Astrocyte (in vitro differentiated cells and primary cell): ENCODE measurements at regions not wholly inside any gene's neighbourhood (a gene's known extent, or its start where the extent isn't known, plus 50 kb on each side); places are given as distances from the start of the nearest gene placed in this dataset.

Experiments
- DNase-seq: peaks from one replicate; pipeline ENCODE4 v3.0.0-alpha.2; 2010; ENCODE audit warnings: low read depth
- FAIRE-seq: peaks from 2 replicates; lab custom pipeline; 2011; peaks lifted over from hg19 to GRCh38; lab: Jason Lieb, UNC
- H2AFZ ChIP-seq: 2 replicates; pipeline ENCODE4 v1.6.0; 2012; ENCODE audit warnings: low read depth, low read length, inconsistent platforms
- H3K27ac ChIP-seq: 2 replicates; pipeline ENCODE4 v1.5.1; 2011; ENCODE audit warnings: low read depth, low read length, inconsistent platforms
- H3K27me3 ChIP-seq: 2 replicates; pipeline ENCODE4 v1.6.0; 2011; ENCODE audit warnings: low read length, inconsistent platforms; ENCODE audit not compliant: insufficient read depth
- H3K36me3 ChIP-seq: 2 replicates; pipeline ENCODE4 v1.5.1; 2011; ENCODE audit warnings: low read length, inconsistent platforms; ENCODE audit not compliant: insufficient read depth
- H3K4me1 ChIP-seq: 2 replicates; pipeline ENCODE4 v1.5.1; 2011; ENCODE audit warnings: low read length, inconsistent platforms; ENCODE audit not compliant: insufficient read depth
- H3K4me2 ChIP-seq: 2 replicates; pipeline ENCODE4 v1.6.0; 2012; ENCODE audit warnings: low read length, inconsistent platforms
- H3K4me3 ChIP-seq: 2 replicates; pipeline ENCODE4 v1.5.1; 2011; ENCODE audit warnings: low read depth, mild to moderate bottlenecking, low read length, inconsistent platforms; ENCODE audit not compliant: insufficient read depth
- H3K79me2 ChIP-seq: 2 replicates; pipeline ENCODE4 v1.6.0; 2012; ENCODE audit warnings: mild to moderate bottlenecking, low read length, inconsistent platforms; ENCODE audit not compliant: insufficient read depth
- H3K9ac ChIP-seq: 2 replicates; pipeline ENCODE4 v1.6.0; 2012; ENCODE audit warnings: mild to moderate bottlenecking, low read length, inconsistent platforms
- H3K9me3 ChIP-seq: 2 replicates; pipeline ENCODE4 v1.5.1; 2012; ENCODE audit warnings: low read depth, mild to moderate bottlenecking, low read length, inconsistent platforms; ENCODE audit not compliant: insufficient read depth
- H4K20me1 ChIP-seq: 2 replicates; pipeline ENCODE4 v1.6.0; 2012; ENCODE audit warnings: low read length, inconsistent platforms; ENCODE audit not compliant: insufficient read depth
- H3K27ac Mint-ChIP-seq: one replicate; pipeline ENCODE4 v1.8.0; 2021; ENCODE audit warnings: mild to moderate bottlenecking, mixed read lengths; ENCODE audit not compliant: unreplicated experiment
- H3K27me3 Mint-ChIP-seq: one replicate; pipeline ENCODE4 v1.8.0; 2021; ENCODE audit warnings: low read depth, mixed read lengths; ENCODE audit not compliant: unreplicated experiment
- H3K36me3 Mint-ChIP-seq: one replicate; pipeline ENCODE4 v1.8.0; 2021; ENCODE audit warnings: low read depth, mixed read lengths; ENCODE audit not compliant: unreplicated experiment
- H3K4me1 Mint-ChIP-seq: one replicate; pipeline ENCODE4 v1.8.0; 2021; ENCODE audit warnings: low read depth, mixed read lengths; ENCODE audit not compliant: unreplicated experiment
- H3K4me3 Mint-ChIP-seq: one replicate; pipeline ENCODE4 v1.8.0; 2021; ENCODE audit warnings: mild to moderate bottlenecking, moderate library complexity, mixed read lengths; ENCODE audit not compliant: unreplicated experiment
- H3K9me3 Mint-ChIP-seq: one replicate; pipeline ENCODE4 v1.8.0; 2021; ENCODE audit warnings: mild to moderate bottlenecking, mixed read lengths; ENCODE audit not compliant: unreplicated experiment
- EZH2 ChIP-seq: IDR thresholded peaks from 2 replicates; pipeline ENCODE4 v1.6.1; 2012; ENCODE audit warnings: mild to moderate bottlenecking, low read length, inconsistent platforms; ENCODE audit not compliant: insufficient read depth
- TF ChIP-seq, protein P1 (sequence below): IDR thresholded peaks from 2 replicates; pipeline ENCODE4 v1.5.1; 2011; ENCODE audit warnings: low read depth, mild to moderate bottlenecking, inconsistent platforms, low read length, moderate library complexity; ENCODE audit not compliant: insufficient read depth

DNA sequence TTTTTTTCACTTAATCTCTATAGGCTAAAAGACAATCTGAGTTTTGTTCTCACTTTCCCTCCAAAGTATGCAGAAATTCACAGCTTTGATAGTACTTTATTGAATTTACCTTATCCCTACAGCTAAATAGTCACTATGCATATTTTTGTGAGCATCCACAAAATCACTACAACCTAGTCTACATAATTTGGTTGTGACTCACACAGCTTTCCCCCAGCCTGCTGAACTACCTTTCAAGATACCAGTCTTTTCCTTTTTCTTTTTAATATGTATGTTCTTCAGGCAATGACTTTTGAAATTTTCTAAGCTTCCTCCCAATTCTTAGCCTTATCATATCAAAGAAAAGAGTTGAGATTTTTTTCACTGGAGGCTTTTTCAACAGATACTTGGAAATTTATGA, 347.3 kb upstream of the CDH6 start:
- no peak for FAIRE-seq
- no peaks in the 10 kb centered on the region for H3K27me3 Mint-ChIP-seq

DNA sequence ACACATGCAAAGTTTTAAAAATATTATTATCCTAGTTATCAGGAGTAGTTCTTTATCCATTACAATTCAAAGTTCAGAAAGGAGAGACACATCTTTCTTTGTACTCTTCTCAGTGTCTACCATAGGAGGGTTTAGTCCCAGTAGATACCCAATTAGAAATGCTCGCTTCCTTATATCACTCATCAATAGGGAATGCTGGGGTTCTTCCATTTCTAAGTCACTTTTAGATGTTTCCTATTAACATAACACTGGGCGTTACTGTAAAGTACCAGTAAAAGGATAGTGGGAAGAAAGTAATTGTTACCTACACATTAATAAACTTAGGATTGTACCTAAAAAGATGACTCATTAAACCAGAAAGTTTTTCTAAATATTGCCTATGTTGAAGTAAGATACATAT, 348.3 kb upstream of the CDH6 start:
- Mint-ChIP-seq H3K27ac (no peak overlapping the region), H3K4me3 (no peak overlapping the region), H3K36me3 (no peaks in the 10 kb centered on the region), H3K27me3 (no peaks in the 10 kb centered on the region), H3K4me1 (peaks cover 46% of the 10 kb centered on the region), H3K9me3 (no peaks in the 10 kb centered on the region)
- no peak for DNase-seq
- Histone ChIP-seq H4K20me1 (no peaks in the 10 kb centered on the region), H3K27ac (no peak overlapping the region), H3K4me3 (no peak overlapping the region), H3K9ac (no peak overlapping the region), H2AFZ (no peak overlapping the region), H3K36me3 (no peaks in the 10 kb centered on the region), H3K4me2 (no peak overlapping the region), H3K79me2 (no peaks in the 10 kb centered on the region), H3K4me1 (peaks cover 20% of the 10 kb centered on the region), H3K9me3 (no peaks in the 10 kb centered on the region), H3K27me3 (no peaks in the 10 kb centered on the region)
- no peak for FAIRE-seq
- no peak for TF ChIP-seq EZH2
- TF ChIP-seq, protein P1, sequence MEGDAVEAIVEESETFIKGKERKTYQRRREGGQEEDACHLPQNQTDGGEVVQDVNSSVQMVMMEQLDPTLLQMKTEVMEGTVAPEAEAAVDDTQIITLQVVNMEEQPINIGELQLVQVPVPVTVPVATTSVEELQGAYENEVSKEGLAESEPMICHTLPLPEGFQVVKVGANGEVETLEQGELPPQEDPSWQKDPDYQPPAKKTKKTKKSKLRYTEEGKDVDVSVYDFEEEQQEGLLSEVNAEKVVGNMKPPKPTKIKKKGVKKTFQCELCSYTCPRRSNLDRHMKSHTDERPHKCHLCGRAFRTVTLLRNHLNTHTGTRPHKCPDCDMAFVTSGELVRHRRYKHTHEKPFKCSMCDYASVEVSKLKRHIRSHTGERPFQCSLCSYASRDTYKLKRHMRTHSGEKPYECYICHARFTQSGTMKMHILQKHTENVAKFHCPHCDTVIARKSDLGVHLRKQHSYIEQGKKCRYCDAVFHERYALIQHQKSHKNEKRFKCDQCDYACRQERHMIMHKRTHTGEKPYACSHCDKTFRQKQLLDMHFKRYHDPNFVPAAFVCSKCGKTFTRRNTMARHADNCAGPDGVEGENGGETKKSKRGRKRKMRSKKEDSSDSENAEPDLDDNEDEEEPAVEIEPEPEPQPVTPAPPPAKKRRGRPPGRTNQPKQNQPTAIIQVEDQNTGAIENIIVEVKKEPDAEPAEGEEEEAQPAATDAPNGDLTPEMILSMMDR, result no peak

More for the DNA sequence above, 347.3 kb upstream of the CDH6 start:
- no peak overlapping the region for H3K4me2 ChIP-seq
- no peaks in the 10 kb centered on the region for H3K36me3 Mint-ChIP-seq
- no peaks in the 10 kb centered on the region for H3K27me3 ChIP-seq
- peaks cover 53% of the 10 kb centered on the region for H3K4me1 Mint-ChIP-seq
- no peak overlapping the region for H3K4me3 ChIP-seq
- H3K9ac ChIP-seq, result no peak overlapping the region
- H4K20me1 ChIP-seq, result no peaks in the 10 kb centered on the region
- no peak overlapping the region for H2AFZ ChIP-seq
- H3K9me3 ChIP-seq, result no peaks in the 10 kb centered on the region
- H3K4me1 ChIP-seq, result peaks cover 28% of the 10 kb centered on the region
- H3K27ac ChIP-seq, result no peak overlapping the region
- no peaks in the 10 kb centered on the region for H3K36me3 ChIP-seq
- no peak for TF ChIP-seq EZH2
- TF ChIP-seq, protein P1, result no peak
- no peaks in the 10 kb centered on the region for H3K79me2 ChIP-seq
- H3K4me3 Mint-ChIP-seq, result no peak overlapping the region
- DNase-seq, result peak; percentile 34
- no peaks in the 10 kb centered on the region for H3K9me3 Mint-ChIP-seq
- H3K27ac Mint-ChIP-seq, result peak overlapping the region; percentile 79

DNA sequence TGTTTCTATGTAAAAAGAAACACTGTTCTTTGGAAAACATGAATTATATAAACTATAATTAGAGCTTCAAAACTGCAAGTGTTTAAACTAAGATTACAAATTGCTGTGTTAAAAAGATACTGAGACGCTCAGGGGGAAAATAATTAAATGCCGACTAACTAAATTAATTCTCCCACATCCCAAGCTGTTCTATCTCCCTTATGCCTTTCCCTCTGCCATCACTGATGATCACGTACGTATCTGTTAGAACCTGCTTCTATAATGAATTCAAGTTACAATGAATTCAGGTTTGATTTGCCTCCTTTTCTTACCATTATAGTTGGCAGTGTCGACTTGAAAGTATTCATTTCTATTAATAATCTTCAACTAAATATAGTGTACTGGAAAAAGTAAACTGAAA, 349.9 kb upstream of the CDH6 start:
- H3K4me3 Mint-ChIP-seq, result no peak overlapping the region
- no peaks in the 10 kb centered on the region for H3K27me3 Mint-ChIP-seq
- H3K79me2 ChIP-seq, result no peaks in the 10 kb centered on the region
- H3K9me3 ChIP-seq, result no peaks in the 10 kb centered on the region
- DNase-seq, result no peak
- H3K4me3 ChIP-seq, result no peak overlapping the region
- H3K27me3 ChIP-seq, result no peaks in the 10 kb centered on the region
- H3K36me3 ChIP-seq, result no peaks in the 10 kb centered on the region
- peaks cover 32% of the 10 kb centered on the region for H3K4me1 Mint-ChIP-seq
- no peak overlapping the region for H3K9ac ChIP-seq
- TF ChIP-seq EZH2, result no peak
- no peak overlapping the region for H3K4me2 ChIP-seq
- H3K4me1 ChIP-seq, result peaks cover 9% of the 10 kb centered on the region
- no peaks in the 10 kb centered on the region for H3K36me3 Mint-ChIP-seq
- no peaks in the 10 kb centered on the region for H4K20me1 ChIP-seq
- H3K27ac Mint-ChIP-seq, result no peak overlapping the region
- H2AFZ ChIP-seq, result no peak overlapping the region
- H3K27ac ChIP-seq, result no peak overlapping the region
- no peak for FAIRE-seq
- H3K9me3 Mint-ChIP-seq, result no peaks in the 10 kb centered on the region
